B cell (primary cell): ENCODE measurements at regions not wholly inside any gene's neighbourhood (a gene's known extent, or its start where the extent isn't known, plus 50 kb on each side); places are given as distances from the start of the nearest gene placed in this dataset.

Experiments used
- ATAC-seq: fragments of 200-7000 bp; cut with Tn5 transposase; one replicate; pipeline ENCODE4 v1.10.0; 2021; ENCODE audit warnings: low read depth, mild to moderate bottlenecking, moderate number of reproducible peaks, moderate library complexity
- CTCF ChIA-PET: fragments of 350-600 bp; sonication (Branson Sonifier 250); formaldehyde crosslinking; loops from one replicate; lab custom pipeline; 2021; ENCODE audit warnings: antibody characterized with exemption, inconsistent platforms; lab: Charles Lee
- POLR2A ChIA-PET: fragments of 350-600 bp; sonication (Branson Sonifier 250); formaldehyde crosslinking; loops from one replicate; lab custom pipeline; 2021; ENCODE audit warnings: antibody characterized with exemption; lab: Charles Lee
- DNase-seq: peaks from one replicate; pipeline ENCODE4 v3.0.0; 2013
- H2AFZ ChIP-seq: 2 replicates; pipeline ENCODE4 v1.6.1; 2012; ENCODE audit warnings: mild to moderate bottlenecking, low read depth, low read length; ENCODE audit not compliant: insufficient read depth, poor library complexity, severe bottlenecking
- H3K27ac ChIP-seq, 2 donors: 1 replicate in 1 of 2; 2 replicates in 1 of 2; pipeline ENCODE4 v1.5.1; 2012 to 2013; ENCODE audit warnings: low read length in 2 of 2, mild to moderate bottlenecking in 2 of 2, moderate library complexity in 1 of 2
- H3K27me3 ChIP-seq, 4 experiments: fragments of 200-600 bp in 1 of 4; sonication (generic) in 1 of 4; replicated peaks in 1 of 4; 1 replicate in 2 of 4; 2 replicates in 2 of 4; pipeline versions ENCODE4 v1.6.1 to v1.7.0; 2013 to 2016; ENCODE audit warnings: low read length in 3 of 4, mild to moderate bottlenecking in 2 of 4, mixed read lengths in 1 of 4, moderate library complexity in 1 of 4; ENCODE audit not compliant: insufficient read depth in 4 of 4, control insufficient read depth in 3 of 4; ENCODE audit errors: control extremely low read depth in 1 of 4
- H3K36me3 ChIP-seq, 2 experiments: replicated peaks in 1 of 2; 1 replicate in 1 of 2; 2 replicates in 1 of 2; pipeline versions ENCODE4 v1.6.1 to v1.7.1; 2013; ENCODE audit warnings: low read length in 1 of 2; ENCODE audit not compliant: insufficient read depth in 2 of 2, control insufficient read depth in 1 of 2; ENCODE audit errors: control extremely low read depth in 1 of 2, extremely low read depth in 1 of 2
- H3K4me1 ChIP-seq, 2 donors: fragments of 200-600 bp in 1 of 2; sonication (generic) in 1 of 2; 1 replicate in 1 of 2; 2 replicates in 1 of 2; pipeline versions ENCODE4 v1.5.1 to v1.6.1; 2013 to 2017; ENCODE audit warnings: low read length in 2 of 2; ENCODE audit not compliant: control insufficient read depth in 2 of 2, insufficient read depth in 2 of 2
- H3K4me2 ChIP-seq: replicated peaks from 2 replicates; pipeline ENCODE3; 2012; ENCODE audit warnings: mild to moderate bottlenecking, low read depth, low read length; ENCODE audit not compliant: poor library complexity, severe bottlenecking
- H3K4me3 ChIP-seq, 5 experiments: fragments of 200-600 bp in 1 of 5; sonication (generic) in 1 of 5; 1 replicate in 3 of 5; 2 replicates in 2 of 5; pipeline versions ENCODE4 v1.5.1 to v1.7.0; 2011 to 2016; ENCODE audit warnings: low read length in 4 of 5, mild to moderate bottlenecking in 4 of 5, low read depth in 2 of 5, control low read depth in 1 of 5, moderate library complexity in 1 of 5; ENCODE audit not compliant: insufficient read depth in 1 of 5; ENCODE audit errors: control extremely low read depth in 1 of 5, extremely low read depth in 1 of 5
- H3K79me2 ChIP-seq: fragments of 200-600 bp; sonication (generic); one replicate; pipeline ENCODE4 v1.6.0; 2016; ENCODE audit warnings: low read length; ENCODE audit not compliant: control insufficient read depth, insufficient read depth
- H3K9ac ChIP-seq: fragments of 200-600 bp; sonication (generic); 2 replicates; pipeline ENCODE4 v1.6.1; 2017; ENCODE audit warnings: mild to moderate bottlenecking, low read length, moderate library complexity
- H3K9me3 ChIP-seq, 3 donors: one replicate each; pipeline versions ENCODE4 v1.6.1 to v1.7.1; 2013; ENCODE audit warnings: low read length in 2 of 3; ENCODE audit not compliant: control insufficient read depth in 2 of 3, insufficient read depth in 1 of 3; ENCODE audit errors: control extremely low read depth in 1 of 3
- H4K20me1 ChIP-seq: 2 replicates; pipeline ENCODE4 v1.6.0; 2012; ENCODE audit warnings: mild to moderate bottlenecking, low read length; ENCODE audit not compliant: insufficient read depth, control insufficient read depth, poor library complexity, severe bottlenecking
- H3K27ac Mint-ChIP-seq: one replicate; pipeline ENCODE4 v1.8.0; 2021; ENCODE audit warnings: mixed read lengths
- H3K27me3 Mint-ChIP-seq: one replicate; pipeline ENCODE4 v1.8.0; 2021; ENCODE audit warnings: mixed read lengths
- H3K4me1 Mint-ChIP-seq: one replicate; pipeline ENCODE4 v1.8.0; 2021; ENCODE audit warnings: mixed read lengths
- H3K4me3 Mint-ChIP-seq: one replicate; pipeline ENCODE4 v1.8.0; 2021; ENCODE audit warnings: mixed read lengths
- H3K9me3 Mint-ChIP-seq: one replicate; pipeline ENCODE4 v1.8.0; 2022; ENCODE audit warnings: mixed read lengths; ENCODE audit not compliant: insufficient read depth
- CTCF ChIP-seq: fragments of 200-600 bp; IDR thresholded peaks from one replicate; pipeline ENCODE4 v1.8.0; 2022; ENCODE audit warnings: antibody characterized with exemption, mild to moderate bottlenecking
- EZH2 ChIP-seq: IDR thresholded peaks from 2 replicates; pipeline ENCODE4 v1.6.1; 2012; ENCODE audit warnings: borderline replicate concordance, low read depth, mild to moderate bottlenecking, moderate library complexity, low read length; ENCODE audit not compliant: insufficient read depth, poor library complexity, severe bottlenecking
- WGBS: methylation state at CpG from one replicate; pipeline ENCODE4 v1.1.5; 2013; ENCODE audit warnings: missing lambda C conversion rate; ENCODE audit not compliant: insufficient coverage; 5-methylcytosine and 5-hydroxymethylcytosine counted together
- intact Hi-C: fragments of 100-400 bp; cut with micrococcal nuclease; formaldehyde crosslinking; loops from one replicate; pipeline ENCODE4 v1.10.0; 2022

GRCh38 chr4:8709050-8709728 lies 116.6 kb downstream of the CPZ start:
- Mint-ChIP-seq H3K4me1 (no peaks in the 10 kb centered on the region), H3K27ac (no peak overlapping the region), H3K27me3 (peaks cover 3% of the 10 kb centered on the region), H3K4me3 (no peak overlapping the region), H3K9me3 (peaks cover 13% of the 10 kb centered on the region)
- Histone ChIP-seq H3K36me3 (no peaks in the 10 kb centered on the region), H3K9me3 (peaks cover 3 to 33% (median 11%) of the 10 kb centered on the region in 3 donors), H3K27ac (no peak overlapping the region), H3K4me2 (no peak overlapping the region), H2AFZ (no peak overlapping the region), H3K9ac (no peak overlapping the region), H3K4me3 (no peak overlapping the region), H3K27me3 (no peaks in the 10 kb centered on the region), H4K20me1 (no peaks in the 10 kb centered on the region), H3K4me1 (no peaks in the 10 kb centered on the region), H3K79me2 (no peaks in the 10 kb centered on the region)
- ATAC-seq = no peak
- no peak for DNase-seq
- intact Hi-C loops = no loop called here
- ChIA-PET CTCF (no interaction called here), POLR2A (no interaction called here)
- WGBS = 90% methylated on average over 12 of the region's 15 CpGs
- TF ChIP-seq EZH2 (no peak), CTCF (no peak)

- Histone ChIP-seq H3K4me1 (no peaks in the 10 kb centered on the region), H3K9me3 (peaks cover 3 to 33% (median 11%) of the 10 kb centered on the region in 3 donors), H4K20me1 (no peaks in the 10 kb centered on the region), H3K27ac (no peak overlapping the region), H3K4me2 (no peak overlapping the region), H3K36me3 (no peaks in the 10 kb centered on the region), H3K4me3 (no peak overlapping the region), H3K79me2 (no peaks in the 10 kb centered on the region), H3K9ac (no peak overlapping the region), H2AFZ (no peak overlapping the region), H3K27me3 (no peaks in the 10 kb centered on the region)
- POLR2A ChIA-PET = no interaction called here
- TF ChIP-seq EZH2 = no peak
- no peak for TF ChIP-seq CTCF
- intact Hi-C loops = no loop called here
- 82% methylated on average over 14 of the region's 16 CpGs for WGBS
- Mint-ChIP-seq H3K27me3 (peaks cover 3% of the 10 kb centered on the region), H3K9me3 (peaks cover 11% of the 10 kb centered on the region), H3K27ac (no peak overlapping the region), H3K4me3 (no peak overlapping the region), H3K4me1 (no peaks in the 10 kb centered on the region)
- ATAC-seq (no peak), DNase-seq (no peak)
- CTCF ChIA-PET = no interaction called here
These were observed 115.9 kb downstream of the CPZ start for GRCh38 chr4:8708401-8709021.
